ENCODE measurements at regions not wholly inside any gene's neighbourhood (a gene's known extent, or its start where the extent isn't known, plus 50 kb on each side); places are given as distances from the start of the nearest gene placed in this dataset.

- Histone ChIP-seq H3K27ac (ENCODE audit: low read depth) (no peak overlapping the region), H3K36me3 (ENCODE audit: insufficient read depth) (no peaks in the 10 kb centered on the region), H3K4me3 (ENCODE audit: low read depth, low read length) (no peak overlapping the region), H3K4me1 (ENCODE audit: insufficient read depth) (no peaks in the 10 kb centered on the region)
- DNase-seq (ENCODE audit: extremely low spot score), result no peak
- 34% methylated on average over 3 of the region's 3 CpGs for WGBS
Observed at GRCh38 chr12:90520002-90520734, 434.8 kb downstream of the CCER1 start.

- no peak overlapping the region for H3K27ac ChIP-seq (ENCODE audit: low read depth)
- H3K4me1 ChIP-seq (ENCODE audit: insufficient read depth), result no peaks in the 10 kb centered on the region
- DNase-seq (ENCODE audit: extremely low spot score), result no peak
- H3K36me3 ChIP-seq (ENCODE audit: insufficient read depth), result no peaks in the 10 kb centered on the region
- no peak overlapping the region for H3K4me3 ChIP-seq (ENCODE audit: low read depth, low read length)
Observed at GRCh38 chr12:90519285-90519684, 435.7 kb downstream of the CCER1 start.

GRCh38 chr12:90515199-90516175, 439.5 kb downstream of the CCER1 start:
- H3K4me1 ChIP-seq (ENCODE audit: insufficient read depth), result no peaks in the 10 kb centered on the region
- H3K4me3 ChIP-seq (ENCODE audit: low read depth, low read length), result no peak overlapping the region
- no peak overlapping the region for H3K27ac ChIP-seq (ENCODE audit: low read depth)
- WGBS, result 74% methylated on average over 2 of the region's 2 CpGs
- no peaks in the 10 kb centered on the region for H3K36me3 ChIP-seq (ENCODE audit: insufficient read depth)
- DNase-seq (ENCODE audit: extremely low spot score), result no peak

- Histone ChIP-seq H3K36me3 (ENCODE audit: insufficient read depth) (no peaks in the 10 kb centered on the region), H3K4me3 (ENCODE audit: low read depth, low read length) (no peak overlapping the region), H3K27ac (ENCODE audit: low read depth) (no peak overlapping the region), H3K4me1 (ENCODE audit: insufficient read depth) (no peaks in the 10 kb centered on the region)
- WGBS, result 15% methylated on average over 3 of the region's 3 CpGs
- DNase-seq (ENCODE audit: extremely low spot score), result peak; percentile 21
Observed at GRCh38 chr12:90514325-90514724, 440.7 kb downstream of the CCER1 start.

- WGBS, result 100% methylated on average over 1 of the region's 1 CpG
- no peak for DNase-seq (ENCODE audit: extremely low spot score)
Observed at GRCh38 chr12:90512518-90512917, 442.5 kb downstream of the CCER1 start.

GRCh38 chr12:90510948-90511347, 444.0 kb downstream of the CCER1 start:
- Histone ChIP-seq H3K36me3 (ENCODE audit: insufficient read depth) (no peaks in the 10 kb centered on the region), H3K4me3 (ENCODE audit: low read depth, low read length) (no peak overlapping the region), H3K4me1 (ENCODE audit: insufficient read depth) (no peaks in the 10 kb centered on the region), H3K27ac (ENCODE audit: low read depth) (no peak overlapping the region)
- no peak for DNase-seq (ENCODE audit: extremely low spot score)

More at GRCh38 chr12:90512518-90512917, 442.5 kb downstream of the CCER1 start:
- no peak overlapping the region for H3K27ac ChIP-seq (ENCODE audit: low read depth)
- H3K4me1 ChIP-seq (ENCODE audit: insufficient read depth), result no peaks in the 10 kb centered on the region
- no peak overlapping the region for H3K4me3 ChIP-seq (ENCODE audit: low read depth, low read length)
- no peaks in the 10 kb centered on the region for H3K36me3 ChIP-seq (ENCODE audit: insufficient read depth)

- H3K36me3 ChIP-seq (ENCODE audit: insufficient read depth), result no peaks in the 10 kb centered on the region
- H3K4me1 ChIP-seq (ENCODE audit: insufficient read depth), result no peaks in the 10 kb centered on the region
- DNase-seq (ENCODE audit: extremely low spot score), result no peak
- H3K4me3 ChIP-seq (ENCODE audit: low read depth, low read length), result no peak overlapping the region
- H3K27ac ChIP-seq (ENCODE audit: low read depth), result no peak overlapping the region
Observed at GRCh38 chr12:90504806-90505205, 450.2 kb downstream of the CCER1 start.

GRCh38 chr12:90502070-90502469, 452.9 kb downstream of the CCER1 start:
- Histone ChIP-seq H3K36me3 (ENCODE audit: insufficient read depth) (no peaks in the 10 kb centered on the region), H3K4me3 (ENCODE audit: low read depth, low read length) (no peak overlapping the region), H3K4me1 (ENCODE audit: insufficient read depth) (no peaks in the 10 kb centered on the region), H3K27ac (ENCODE audit: low read depth) (no peak overlapping the region)
- no peak for DNase-seq (ENCODE audit: extremely low spot score)

- no peak overlapping the region for H3K27ac ChIP-seq (ENCODE audit: low read depth)
- H3K4me3 ChIP-seq (ENCODE audit: low read depth, low read length), result no peak overlapping the region
- no peak for DNase-seq (ENCODE audit: extremely low spot score)
- H3K4me1 ChIP-seq (ENCODE audit: insufficient read depth), result no peaks in the 10 kb centered on the region
- 93% methylated on average over 2 of the region's 2 CpGs for WGBS
- no peaks in the 10 kb centered on the region for H3K36me3 ChIP-seq (ENCODE audit: insufficient read depth)
Observed at GRCh38 chr12:90501412-90501811, 453.6 kb downstream of the CCER1 start.

GRCh38 chr12:90499795-90500194, 455.2 kb downstream of the CCER1 start:
- no peak overlapping the region for H3K4me3 ChIP-seq (ENCODE audit: low read depth, low read length)
- no peak for DNase-seq (ENCODE audit: extremely low spot score)
- no peaks in the 10 kb centered on the region for H3K4me1 ChIP-seq (ENCODE audit: insufficient read depth)
- no peaks in the 10 kb centered on the region for H3K36me3 ChIP-seq (ENCODE audit: insufficient read depth)
- no peak overlapping the region for H3K27ac ChIP-seq (ENCODE audit: low read depth)

- H3K4me3 ChIP-seq (ENCODE audit: low read depth, low read length), result no peak overlapping the region
- 88% methylated on average over 6 of the region's 6 CpGs for WGBS
- no peaks in the 10 kb centered on the region for H3K4me1 ChIP-seq (ENCODE audit: insufficient read depth)
- H3K36me3 ChIP-seq (ENCODE audit: insufficient read depth), result no peaks in the 10 kb centered on the region
- H3K27ac ChIP-seq (ENCODE audit: low read depth), result no peak overlapping the region
- no peak for DNase-seq (ENCODE audit: extremely low spot score)
Observed at GRCh38 chr12:90497923-90498545, 456.9 kb downstream of the CCER1 start.

GRCh38 chr12:90490355-90490754, 464.6 kb downstream of the CCER1 start:
- Histone ChIP-seq H3K4me3 (ENCODE audit: low read depth, low read length) (no peak overlapping the region), H3K4me1 (ENCODE audit: insufficient read depth) (no peaks in the 10 kb centered on the region), H3K36me3 (ENCODE audit: insufficient read depth) (no peaks in the 10 kb centered on the region), H3K27ac (ENCODE audit: low read depth) (no peak overlapping the region)
- no peak for DNase-seq (ENCODE audit: extremely low spot score)

- WGBS, result 98% methylated on average over 3 of the region's 3 CpGs
- DNase-seq (ENCODE audit: extremely low spot score), result no peak
- no peaks in the 10 kb centered on the region for H3K4me1 ChIP-seq (ENCODE audit: insufficient read depth)
- no peak overlapping the region for H3K27ac ChIP-seq (ENCODE audit: low read depth)
- no peaks in the 10 kb centered on the region for H3K36me3 ChIP-seq (ENCODE audit: insufficient read depth)
- H3K4me3 ChIP-seq (ENCODE audit: low read depth, low read length), result no peak overlapping the region
Observed at GRCh38 chr12:90489141-90489540, 465.8 kb downstream of the CCER1 start.

GRCh38 chr12:90485560-90485959, 469.4 kb downstream of the CCER1 start:
- Histone ChIP-seq H3K36me3 (ENCODE audit: insufficient read depth) (no peaks in the 10 kb centered on the region), H3K4me3 (ENCODE audit: low read depth, low read length) (no peak overlapping the region)
- DNase-seq (ENCODE audit: extremely low spot score), result no peak

More at GRCh38 chr12:90485560-90485959, 469.4 kb downstream of the CCER1 start:
- Histone ChIP-seq H3K4me1 (ENCODE audit: insufficient read depth) (no peaks in the 10 kb centered on the region), H3K27ac (ENCODE audit: low read depth) (no peak overlapping the region)
